SK-N-MC (cell line): ENCODE measurements at regions not wholly inside any gene's neighbourhood (a gene's known extent, or its start where the extent isn't known, plus 50 kb on each side); places are given as distances from the start of the nearest gene placed in this dataset.

Experiments
- EZH2 ChIP-seq: fragments of 200-600 bp; sonication (generic); IDR thresholded peaks from one replicate; pipeline ENCODE4 v1.6.1; 2017; ENCODE audit warnings: antibody characterized with exemption
- POLR2AphosphoS5 ChIP-seq: IDR thresholded peaks from 2 replicates; pipeline ENCODE4 v1.6.1; 2012; ENCODE audit warnings: mild to moderate bottlenecking, low read depth, low read length, borderline replicate concordance

- TF ChIP-seq POLR2AphosphoS5 (no peak), EZH2 (no peak)
Measured at GRCh38 chr12:118709946-118710345, 271.4 kb upstream of the SRRM4 start.
